ENCODE measurements at regions not wholly inside any gene's neighbourhood (a gene's known extent, or its start where the extent isn't known, plus 50 kb on each side); places are given as distances from the start of the nearest gene placed in this dataset.
"Not testable (repeated sequence)": the region's sequence is repeated elsewhere in the genome, so short reads cannot be mapped to it uniquely, and the experiment has no call there.

GRCh38 chr3:23710555-23710954 lies 95.2 kb upstream of the UBE2E1 start:
- DNase-seq = no peak

GRCh38 chr3:23711916-23712494 lies 93.8 kb upstream of the UBE2E1 start:
- no peak for DNase-seq

- DNase-seq = peak; percentile 27
Measured at GRCh38 chr3:23712656-23713559, 92.8 kb upstream of the UBE2E1 start.

- no peak for DNase-seq
Measured at GRCh38 chr3:23713641-23714040, 92.1 kb upstream of the UBE2E1 start.

- DNase-seq = no peak
Measured at GRCh38 chr3:23720059-23720458, 85.7 kb upstream of the UBE2E1 start.

GRCh38 chr3:23720885-23721284 lies 84.9 kb upstream of the UBE2E1 start:
- DNase-seq = no peak

GRCh38 chr3:23723141-23723540 lies 82.6 kb upstream of the UBE2E1 start:
- DNase-seq = no peak

- DNase-seq = no peak
Measured at GRCh38 chr3:23723930-23724329, 81.8 kb upstream of the UBE2E1 start.

- DNase-seq = no peak
Measured at GRCh38 chr3:23726811-23727548, 78.8 kb upstream of the UBE2E1 start.

GRCh38 chr3:23728601-23729117 lies 77.1 kb upstream of the UBE2E1 start:
- DNase-seq = no peak

- not testable (repeated sequence) for DNase-seq
Measured at GRCh38 chr3:23729362-23729761, 76.4 kb upstream of the UBE2E1 start.

GRCh38 chr3:23734481-23734880 lies 71.3 kb upstream of the UBE2E1 start:
- no peak for DNase-seq

GRCh38 chr3:23735062-23735461 lies 70.7 kb upstream of the UBE2E1 start:
- DNase-seq = no peak

- no peak for DNase-seq
Measured at GRCh38 chr3:23735535-23736326, 70.0 kb upstream of the UBE2E1 start.

GRCh38 chr3:23738944-23739343 lies 66.8 kb upstream of the UBE2E1 start:
- no peak for DNase-seq

GRCh38 chr3:23739536-23739935 lies 66.2 kb upstream of the UBE2E1 start:
- DNase-seq = no peak

GRCh38 chr3:23740517-23740965 lies 65.2 kb upstream of the UBE2E1 start:
- DNase-seq = peak; percentile 53

GRCh38 chr3:23741036-23741706 lies 64.6 kb upstream of the UBE2E1 start:
- no peak for DNase-seq

- no peak for DNase-seq
Measured at GRCh38 chr3:23743141-23743784, 62.5 kb upstream of the UBE2E1 start.

GRCh38 chr3:23746441-23746840 lies 59.3 kb upstream of the UBE2E1 start:
- no peak for DNase-seq

GRCh38 chr3:23747841-23748240 lies 57.9 kb upstream of the UBE2E1 start:
- DNase-seq = no peak
